Smooth muscle cell (in vitro differentiated cells): ENCODE measurements at regions not wholly inside any gene's neighbourhood (a gene's known extent, or its start where the extent isn't known, plus 50 kb on each side); places are given as distances from the start of the nearest gene placed in this dataset.

ENCODE experiments used
- DNase-seq: peaks from one replicate; lab custom pipeline; 2025; ENCODE audit not compliant: unreplicated experiment; lab: John Stamatoyannopoulos, UW
- H2AFZ ChIP-seq: fragments of 200-600 bp; sonication (generic); 2 replicates; pipeline ENCODE4 v1.6.0; 2016; ENCODE audit warnings: antibody characterized with exemption, low read depth, mild to moderate bottlenecking
- H3F3A ChIP-seq: fragments of 200-600 bp; sonication (generic); 2 replicates; pipeline ENCODE4 v1.6.0; 2017; ENCODE audit warnings: antibody characterized with exemption, low read depth
- H3K27ac ChIP-seq: fragments of 200-600 bp; sonication (generic); 2 replicates; pipeline ENCODE4 v1.5.1; 2016; ENCODE audit warnings: low read depth, mild to moderate bottlenecking
- H3K27me3 ChIP-seq: fragments of 200-600 bp; sonication (generic); 2 replicates; pipeline ENCODE4 v1.6.1; 2016; ENCODE audit warnings: low read depth, mild to moderate bottlenecking
- H3K36me3 ChIP-seq: fragments of 200-600 bp; sonication (generic); 2 replicates; pipeline ENCODE4 v1.5.1; 2016; ENCODE audit warnings: low read depth
- H3K4me1 ChIP-seq: fragments of 200-600 bp; sonication (generic); 2 replicates; pipeline ENCODE4 v1.5.1; 2016; ENCODE audit warnings: low read depth
- H3K4me2 ChIP-seq: fragments of 200-600 bp; sonication (generic); 2 replicates; pipeline ENCODE4 v1.6.0; 2016; ENCODE audit warnings: mild to moderate bottlenecking
- H3K4me3 ChIP-seq: fragments of 200-600 bp; sonication (generic); 2 replicates; pipeline ENCODE4 v1.5.1; 2016; ENCODE audit warnings: mild to moderate bottlenecking
- H3K79me2 ChIP-seq: fragments of 200-600 bp; sonication (generic); 2 replicates; pipeline ENCODE4 v1.6.0; 2016; ENCODE audit warnings: low read depth, mild to moderate bottlenecking
- H3K9ac ChIP-seq: fragments of 200-600 bp; sonication (generic); 2 replicates; pipeline ENCODE4 v1.6.0; 2016; ENCODE audit warnings: low read depth
- H3K9me3 ChIP-seq: fragments of 200-600 bp; sonication (generic); replicated peaks from 2 replicates; pipeline ENCODE4 v1.5.1; 2016; ENCODE audit warnings: low read depth
- H4K20me1 ChIP-seq: fragments of 200-600 bp; sonication (generic); 2 replicates; pipeline ENCODE4 v1.6.0; 2016; ENCODE audit warnings: low read depth
- WGBS: methylation state at CpG from one replicate; pipeline ENCODE4 v1.1.7; 2016; ENCODE audit warnings: low lambda C conversion rate; 5-methylcytosine and 5-hydroxymethylcytosine counted together
- TF ChIP-seq, protein P1 (sequence below): fragments of 200-600 bp; sonication (generic); IDR thresholded peaks from 2 replicates; pipeline ENCODE4 v1.5.1; 2017; ENCODE audit warnings: borderline replicate concordance, mild to moderate bottlenecking, antibody characterized with exemption; ENCODE audit not compliant: insufficient read depth, poor library complexity, severe bottlenecking

DNA sequence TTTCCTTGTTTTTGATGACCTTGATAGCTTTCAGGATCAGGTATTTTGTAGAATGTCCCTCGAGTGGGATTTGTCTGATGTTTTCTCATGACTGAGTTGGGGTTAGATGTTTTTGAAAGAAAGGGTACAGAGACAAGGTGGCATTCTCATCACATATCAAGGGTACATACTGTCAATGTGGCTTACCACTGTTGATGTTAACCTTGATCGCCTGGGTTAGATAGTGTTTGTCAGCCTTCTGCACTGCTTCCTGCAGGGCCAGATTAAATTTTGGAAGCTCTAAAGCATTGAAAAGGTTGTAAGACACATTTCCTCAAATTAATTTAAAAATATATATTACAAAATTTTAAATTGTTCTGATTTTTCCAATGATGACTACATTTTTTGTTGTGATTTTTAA is 287.4 kb upstream of the ACTBL2 start:
- no peaks in the 10 kb centered on the region for H3K9me3 ChIP-seq
- TF ChIP-seq, protein P1, sequence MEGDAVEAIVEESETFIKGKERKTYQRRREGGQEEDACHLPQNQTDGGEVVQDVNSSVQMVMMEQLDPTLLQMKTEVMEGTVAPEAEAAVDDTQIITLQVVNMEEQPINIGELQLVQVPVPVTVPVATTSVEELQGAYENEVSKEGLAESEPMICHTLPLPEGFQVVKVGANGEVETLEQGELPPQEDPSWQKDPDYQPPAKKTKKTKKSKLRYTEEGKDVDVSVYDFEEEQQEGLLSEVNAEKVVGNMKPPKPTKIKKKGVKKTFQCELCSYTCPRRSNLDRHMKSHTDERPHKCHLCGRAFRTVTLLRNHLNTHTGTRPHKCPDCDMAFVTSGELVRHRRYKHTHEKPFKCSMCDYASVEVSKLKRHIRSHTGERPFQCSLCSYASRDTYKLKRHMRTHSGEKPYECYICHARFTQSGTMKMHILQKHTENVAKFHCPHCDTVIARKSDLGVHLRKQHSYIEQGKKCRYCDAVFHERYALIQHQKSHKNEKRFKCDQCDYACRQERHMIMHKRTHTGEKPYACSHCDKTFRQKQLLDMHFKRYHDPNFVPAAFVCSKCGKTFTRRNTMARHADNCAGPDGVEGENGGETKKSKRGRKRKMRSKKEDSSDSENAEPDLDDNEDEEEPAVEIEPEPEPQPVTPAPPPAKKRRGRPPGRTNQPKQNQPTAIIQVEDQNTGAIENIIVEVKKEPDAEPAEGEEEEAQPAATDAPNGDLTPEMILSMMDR: no peak

DNA sequence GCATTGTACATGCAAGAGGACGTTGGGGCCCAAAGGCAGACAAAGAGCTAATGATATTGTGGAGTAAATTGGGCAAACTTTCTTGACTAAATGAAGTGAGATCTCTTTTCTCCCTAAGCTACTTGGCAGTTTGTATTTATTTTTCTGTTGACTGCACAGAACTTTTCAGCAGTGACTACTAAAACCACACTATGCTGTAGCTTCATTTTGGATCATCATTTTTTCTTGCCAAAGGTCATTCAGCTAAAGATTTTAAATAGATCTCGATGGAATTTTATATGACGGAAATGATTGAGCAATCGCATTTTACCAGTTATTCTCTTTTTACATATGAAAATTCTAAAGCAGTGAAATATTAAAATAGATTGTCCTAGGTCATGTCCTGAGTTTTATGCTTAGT is 286.1 kb upstream of the ACTBL2 start:
- H3K9me3 ChIP-seq: no peaks in the 10 kb centered on the region
- peak overlapping the region; percentile 7 for H2AFZ ChIP-seq
- TF ChIP-seq, protein P1: no peak
- H3K36me3 ChIP-seq: no peaks in the 10 kb centered on the region
- H4K20me1 ChIP-seq: no peaks in the 10 kb centered on the region
- H3K9ac ChIP-seq: no peak overlapping the region
- no peak overlapping the region for H3K4me2 ChIP-seq
- WGBS: 96% methylated on average over 4 of the region's 4 CpGs
- no peaks in the 10 kb centered on the region for H3K27me3 ChIP-seq
- DNase-seq: no peak
- no peak overlapping the region for H3K27ac ChIP-seq
- no peaks in the 10 kb centered on the region for H3K79me2 ChIP-seq
- no peaks in the 10 kb centered on the region for H3K4me1 ChIP-seq
- no peaks in the 10 kb centered on the region for H3F3A ChIP-seq
- no peak overlapping the region for H3K4me3 ChIP-seq

More for the DNA sequence above, 287.4 kb upstream of the ACTBL2 start:
- H3K27ac ChIP-seq: no peak overlapping the region
- no peak overlapping the region for H3K4me3 ChIP-seq
- DNase-seq: no peak
- H2AFZ ChIP-seq: no peak overlapping the region
- WGBS: 96% methylated on average over 2 of the region's 2 CpGs
- H3K79me2 ChIP-seq: no peaks in the 10 kb centered on the region
- H3K9ac ChIP-seq: no peak overlapping the region
- no peaks in the 10 kb centered on the region for H3K36me3 ChIP-seq
- peaks cover 4% of the 10 kb centered on the region for H3F3A ChIP-seq
- H3K27me3 ChIP-seq: no peaks in the 10 kb centered on the region
- no peaks in the 10 kb centered on the region for H4K20me1 ChIP-seq
- no peaks in the 10 kb centered on the region for H3K4me1 ChIP-seq
- no peak overlapping the region for H3K4me2 ChIP-seq

DNA sequence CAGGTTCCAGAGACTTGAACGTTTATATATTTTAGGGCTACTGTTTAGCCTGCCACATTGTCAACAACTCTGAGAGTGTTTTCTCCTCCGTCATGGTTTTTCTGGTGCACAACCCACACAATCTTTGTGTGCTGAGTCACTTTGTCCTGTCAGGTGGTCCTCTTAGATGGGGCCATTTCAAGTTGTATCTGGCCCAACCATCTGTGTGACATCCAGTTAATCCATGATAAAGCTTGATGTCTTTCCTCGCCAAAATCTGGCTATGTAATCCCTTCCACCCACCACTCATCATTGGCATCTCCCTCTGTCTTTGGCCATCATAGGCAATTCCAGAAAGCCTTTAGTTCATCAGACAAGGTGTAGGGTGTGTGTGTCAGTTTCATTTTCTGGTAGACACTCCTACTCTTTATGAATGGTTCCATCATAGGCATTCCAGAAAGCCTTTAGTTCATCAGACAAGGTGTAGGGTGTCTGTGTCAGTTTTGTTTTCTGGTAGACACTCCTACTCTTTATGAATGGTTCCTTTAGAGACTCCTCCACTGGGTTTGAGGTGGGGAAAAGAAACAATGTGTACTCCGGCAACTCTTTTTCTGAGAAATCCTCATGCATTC is 282.0 kb upstream of the ACTBL2 start:
- TF ChIP-seq, protein P1: no peak
- 69% methylated on average over 4 of the region's 4 CpGs for WGBS

DNA sequence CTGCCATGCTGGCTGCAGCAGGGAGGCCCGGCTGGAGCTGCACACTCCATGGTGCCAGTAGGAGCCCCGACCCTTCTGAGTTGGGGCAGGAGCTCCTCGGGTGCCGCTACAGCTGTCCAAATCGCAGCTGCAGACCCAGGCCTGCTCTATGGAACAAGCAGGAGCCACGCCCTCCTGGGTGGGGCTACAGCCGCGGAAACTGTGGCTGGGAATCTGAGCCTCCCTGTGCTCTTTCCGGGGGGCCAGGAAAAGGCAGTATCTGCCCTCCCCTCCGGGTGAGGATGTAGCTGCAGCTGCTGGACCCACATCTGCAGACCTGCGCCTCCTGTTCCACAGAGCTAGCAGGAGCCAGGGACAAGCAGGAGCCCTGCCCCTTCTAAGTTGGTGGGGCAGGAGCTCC is 278.9 kb upstream of the ACTBL2 start:
- Histone ChIP-seq H3K27me3 (no peaks in the 10 kb centered on the region), H3K79me2 (no peaks in the 10 kb centered on the region), H3K4me2 (no peak overlapping the region), H3K4me3 (no peak overlapping the region), H3K9me3 (no peaks in the 10 kb centered on the region), H2AFZ (no peak overlapping the region), H3K9ac (no peak overlapping the region), H3K36me3 (no peaks in the 10 kb centered on the region), H4K20me1 (no peaks in the 10 kb centered on the region), H3K4me1 (no peaks in the 10 kb centered on the region), H3K27ac (no peak overlapping the region), H3F3A (no peaks in the 10 kb centered on the region)
- no peak for DNase-seq
- 94% methylated on average over 11 of the region's 11 CpGs for WGBS
- TF ChIP-seq, protein P1: no peak

More for the DNA sequence above, 282.0 kb upstream of the ACTBL2 start:
- Histone ChIP-seq H3F3A (no peaks in the 10 kb centered on the region), H3K27ac (no peak overlapping the region), H3K9ac (no peak overlapping the region), H3K79me2 (no peaks in the 10 kb centered on the region), H3K36me3 (no peaks in the 10 kb centered on the region), H3K27me3 (no peaks in the 10 kb centered on the region), H2AFZ (no peak overlapping the region), H4K20me1 (no peaks in the 10 kb centered on the region), H3K9me3 (no peaks in the 10 kb centered on the region), H3K4me1 (no peaks in the 10 kb centered on the region), H3K4me2 (no peak overlapping the region), H3K4me3 (no peak overlapping the region)
- DNase-seq: no peak
